MM.1S (cell line): ENCODE measurements at regions not wholly inside any gene's neighbourhood (a gene's known extent, or its start where the extent isn't known, plus 50 kb on each side); places are given as distances from the start of the nearest gene placed in this dataset.

Source experiments
- CTCF ChIP-seq: fragments of 300-600 bp; sonication (generic); IDR thresholded peaks from 2 replicates; pipeline ENCODE4 v1.5.1; 2016; ENCODE audit warnings: antibody characterized with exemption, low read length, mixed read lengths
- EZH2 ChIP-seq: fragments of 300-600 bp; sonication (generic); optimal IDR thresholded peaks from 2 replicates; pipeline ENCODE3; 2017; ENCODE audit warnings: low read depth, mild to moderate bottlenecking, antibody characterized with exemption, low read length, mixed read lengths

GRCh38 chr5:110218981-110219380 is 507.5 kb downstream of the TMEM232 start:
- no peak for TF ChIP-seq CTCF
- no peak for TF ChIP-seq EZH2
